C4-2B (cell line): ENCODE measurements at regions not wholly inside any gene's neighbourhood (a gene's known extent, or its start where the extent isn't known, plus 50 kb on each side); places are given as distances from the start of the nearest gene placed in this dataset.

Experiments
- H3K27ac ChIP-seq: fragments of 450-650 bp; 2 replicates; pipeline ENCODE4 v1.5.1; 2017
- ZFX ChIP-seq: fragments of 450-650 bp; IDR thresholded peaks from 2 replicates; pipeline ENCODE4 v1.6.1; 2017
- TF ChIP-seq, protein P1 (sequence below): fragments of 450-650 bp; conservative IDR thresholded peaks from 2 replicates; pipeline ENCODE4 v1.5.1; 2017; ENCODE audit warnings: mild to moderate bottlenecking

DNA sequence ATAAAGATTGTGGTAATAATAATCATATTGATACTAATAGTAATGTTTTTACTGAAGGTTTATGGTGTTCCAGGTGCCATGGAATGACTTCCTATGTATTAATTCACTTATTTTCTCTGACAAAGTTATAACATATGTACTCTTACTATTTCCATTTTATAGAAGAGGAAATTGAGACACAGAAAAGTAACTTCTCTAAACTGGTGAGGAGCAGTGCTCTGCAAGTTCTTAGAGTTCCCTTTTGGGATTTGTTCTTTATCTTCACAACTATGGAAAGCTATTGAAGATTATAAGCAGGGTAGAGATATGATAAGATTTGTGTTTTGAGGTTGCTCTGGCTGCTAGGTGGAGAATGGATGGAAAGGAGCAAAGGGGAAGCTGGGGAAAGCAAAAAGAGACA is 83.9 kb upstream of the OLFM4 start:
- TF ChIP-seq, protein P1, sequence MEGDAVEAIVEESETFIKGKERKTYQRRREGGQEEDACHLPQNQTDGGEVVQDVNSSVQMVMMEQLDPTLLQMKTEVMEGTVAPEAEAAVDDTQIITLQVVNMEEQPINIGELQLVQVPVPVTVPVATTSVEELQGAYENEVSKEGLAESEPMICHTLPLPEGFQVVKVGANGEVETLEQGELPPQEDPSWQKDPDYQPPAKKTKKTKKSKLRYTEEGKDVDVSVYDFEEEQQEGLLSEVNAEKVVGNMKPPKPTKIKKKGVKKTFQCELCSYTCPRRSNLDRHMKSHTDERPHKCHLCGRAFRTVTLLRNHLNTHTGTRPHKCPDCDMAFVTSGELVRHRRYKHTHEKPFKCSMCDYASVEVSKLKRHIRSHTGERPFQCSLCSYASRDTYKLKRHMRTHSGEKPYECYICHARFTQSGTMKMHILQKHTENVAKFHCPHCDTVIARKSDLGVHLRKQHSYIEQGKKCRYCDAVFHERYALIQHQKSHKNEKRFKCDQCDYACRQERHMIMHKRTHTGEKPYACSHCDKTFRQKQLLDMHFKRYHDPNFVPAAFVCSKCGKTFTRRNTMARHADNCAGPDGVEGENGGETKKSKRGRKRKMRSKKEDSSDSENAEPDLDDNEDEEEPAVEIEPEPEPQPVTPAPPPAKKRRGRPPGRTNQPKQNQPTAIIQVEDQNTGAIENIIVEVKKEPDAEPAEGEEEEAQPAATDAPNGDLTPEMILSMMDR, result no peak
- no peak for TF ChIP-seq ZFX
- H3K27ac ChIP-seq, result no peak overlapping the region

DNA sequence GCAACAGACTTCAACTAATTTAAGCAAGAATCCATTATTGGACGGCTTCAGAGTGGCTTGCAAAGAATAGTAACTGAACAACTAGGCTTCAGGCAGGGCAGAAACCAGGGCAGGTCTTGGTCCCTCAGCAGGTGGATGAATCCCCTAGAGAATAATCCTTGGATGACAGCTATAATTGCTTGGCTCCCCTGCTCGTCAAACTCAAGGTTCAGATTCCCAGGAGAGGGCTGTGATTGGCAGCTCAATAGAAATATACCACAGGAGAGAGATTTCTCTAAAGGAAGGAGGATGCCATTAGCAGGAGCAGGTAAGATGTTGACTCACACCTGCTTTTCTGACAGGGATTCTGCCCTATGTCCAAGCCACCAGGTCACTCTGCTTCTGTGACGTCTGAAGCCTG is 89.6 kb upstream of the PCDH8 start:
- no peak for TF ChIP-seq ZFX
- TF ChIP-seq, protein P1, result no peak
- H3K27ac ChIP-seq, result no peak overlapping the region

DNA sequence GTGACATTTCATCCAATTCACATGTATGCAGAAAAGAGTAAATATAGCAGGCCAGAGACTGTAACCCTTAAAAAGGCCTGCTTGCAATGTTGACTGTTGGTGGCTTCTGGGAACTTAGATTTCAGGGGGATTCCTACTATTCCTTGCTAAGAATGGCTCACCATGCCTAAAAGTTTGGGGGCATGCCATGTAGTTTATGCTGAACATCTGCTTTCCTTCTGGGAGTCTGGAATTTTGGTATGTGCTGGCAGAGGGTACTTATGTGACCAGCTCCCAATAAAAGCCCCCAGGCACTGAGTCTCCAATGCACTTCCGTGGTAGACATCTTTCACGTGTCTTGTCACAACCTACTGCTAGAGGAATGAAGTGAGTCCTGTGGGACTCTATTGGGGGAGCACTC is 88.4 kb upstream of the PCDH8 start:
- no peak for TF ChIP-seq ZFX
- TF ChIP-seq, protein P1, result no peak
- H3K27ac ChIP-seq, result no peak overlapping the region

DNA sequence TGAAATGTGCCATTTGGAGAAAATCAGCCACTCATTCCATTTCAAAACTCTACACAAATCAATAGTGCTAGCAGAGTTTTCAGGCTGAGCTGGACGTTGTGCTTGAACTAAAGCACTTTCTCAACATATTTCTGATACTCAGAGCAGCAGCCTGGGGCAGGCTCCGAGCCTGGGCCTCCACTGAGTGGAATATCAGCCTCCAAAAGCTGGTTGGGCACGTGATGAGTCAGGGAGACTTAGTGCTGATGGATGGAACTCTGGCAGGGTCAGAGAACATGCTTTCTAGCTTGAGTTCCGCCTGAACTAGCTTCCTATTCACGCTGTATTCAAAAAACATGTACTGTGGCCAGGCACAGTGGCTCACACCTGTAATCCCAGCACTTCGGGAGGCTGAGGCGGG is 85.8 kb upstream of the PCDH8 start:
- H3K27ac ChIP-seq, result no peak overlapping the region
- no peak for TF ChIP-seq ZFX
- TF ChIP-seq, protein P1, result no peak

- TF ChIP-seq ZFX, result no peak
- TF ChIP-seq, protein P1, result no peak
- H3K27ac ChIP-seq, result no peak overlapping the region
These were observed 85.2 kb upstream of the PCDH8 start for GRCh38 chr13:52933547-52934210.

DNA sequence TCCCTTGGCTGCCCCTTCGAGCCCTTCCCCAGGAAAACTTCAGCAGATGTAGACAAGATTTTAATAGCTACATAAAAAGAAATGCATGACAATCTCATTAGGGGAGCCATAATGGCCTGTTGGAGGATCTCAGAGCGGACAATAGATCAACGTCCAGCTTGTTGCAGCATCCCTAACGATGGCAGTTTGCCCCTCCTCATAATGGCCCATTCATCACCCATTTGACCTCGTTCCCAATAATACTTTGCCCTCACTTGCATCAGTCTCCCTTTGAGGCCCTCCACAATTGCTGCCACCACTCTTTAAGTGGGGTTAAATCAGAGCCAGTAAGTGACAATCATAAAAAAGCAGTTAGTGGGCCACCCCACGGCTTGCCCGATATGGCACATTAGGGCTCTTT is 84.7 kb upstream of the PCDH8 start:
- H3K27ac ChIP-seq, result no peak overlapping the region
- TF ChIP-seq, protein P1, result no peak
- TF ChIP-seq ZFX, result no peak

- no peak overlapping the region for H3K27ac ChIP-seq
- TF ChIP-seq, protein P1, result no peak
- TF ChIP-seq ZFX, result no peak
These were observed 84.2 kb upstream of the PCDH8 start for GRCh38 chr13:52932649-52933048.
